A673 (cell line): ENCODE measurements at regions not wholly inside any gene's neighbourhood (a gene's known extent, or its start where the extent isn't known, plus 50 kb on each side); places are given as distances from the start of the nearest gene placed in this dataset.

ENCODE experiments used
- BruUV-seq: library from RNA; stranded (reverse); fragments of 400-500 nt; replicated peaks from 2 replicates; lab custom pipeline; 2021; lab: Mats Ljungman, UMichigan
- CTCF ChIA-PET: fragments of 300-600 bp; sonication (Branson Sonifier 250); formaldehyde crosslinking; loops from one replicate; lab custom pipeline; 2022; ENCODE audit warnings: antibody characterized with exemption; lab: Charles Lee
- POLR2A ChIA-PET: fragments of 300-600 bp; sonication (Branson Sonifier 250); formaldehyde crosslinking; loops from one replicate; lab custom pipeline; 2022; ENCODE audit warnings: antibody characterized with exemption; ENCODE audit not compliant: low non-redundant PET; lab: Charles Lee
- DNase-seq: peaks from one replicate; pipeline ENCODE4 v3.0.0-alpha.2; 2015; ENCODE audit warnings: low spot score
- H3K27ac ChIP-seq: fragments of 200-600 bp; sonication (generic); 2 replicates; pipeline ENCODE4 v1.5.1; 2016; ENCODE audit warnings: mixed run types, low read depth, mild to moderate bottlenecking, mixed read lengths, antibody characterized with exemption, low read length; ENCODE audit not compliant: poor library complexity, severe bottlenecking
- H3K27me3 ChIP-seq: fragments of 200-600 bp; sonication (generic); replicated peaks from 2 replicates; pipeline ENCODE4 v1.6.1; 2017; ENCODE audit warnings: mixed run types, low read depth, mild to moderate bottlenecking, mixed read lengths, antibody characterized with exemption, low read length; ENCODE audit not compliant: insufficient read depth, poor library complexity
- H3K36me3 ChIP-seq: fragments of 200-600 bp; sonication (generic); 2 replicates; pipeline ENCODE4 v1.6.1; 2016; ENCODE audit warnings: mixed run types, mild to moderate bottlenecking, mixed read lengths, antibody characterized with exemption, low read length; ENCODE audit not compliant: insufficient read depth, poor library complexity, severe bottlenecking
- H3K4me1 ChIP-seq: fragments of 200-600 bp; sonication (generic); 2 replicates; pipeline ENCODE4 v1.6.1; 2017; ENCODE audit warnings: mixed run types, mild to moderate bottlenecking, mixed read lengths, antibody characterized with exemption, low read length; ENCODE audit not compliant: insufficient read depth, poor library complexity, severe bottlenecking
- H3K4me3 ChIP-seq: fragments of 200-600 bp; sonication (generic); 2 replicates; pipeline ENCODE4 v1.5.1; 2016; ENCODE audit warnings: low read depth, mixed run types, mild to moderate bottlenecking, mixed read lengths, low read length; ENCODE audit not compliant: poor library complexity, severe bottlenecking
- H3K9me3 ChIP-seq: fragments of 200-600 bp; sonication (generic); 2 replicates; pipeline ENCODE4 v1.6.1; 2016; ENCODE audit warnings: mixed run types, low read depth, mild to moderate bottlenecking, mixed read lengths, antibody characterized with exemption, low read length; ENCODE audit not compliant: poor library complexity, severe bottlenecking
- CTCF ChIP-seq: fragments of 300-800, 200-600 bp; sonication (generic); conservative IDR thresholded peaks from 2 replicates; pipeline ENCODE4 v1.5.1; 2017; ENCODE audit warnings: low read depth, mild to moderate bottlenecking, antibody characterized with exemption, low read length, moderate library complexity, mixed read lengths
- EZH2 ChIP-seq: fragments of 200-600 bp; sonication (generic); IDR thresholded peaks from 2 replicates; pipeline ENCODE4 v1.6.1; 2017; ENCODE audit warnings: borderline replicate concordance, low read depth, mild to moderate bottlenecking, mixed read lengths, antibody characterized with exemption, low read length; ENCODE audit not compliant: poor library complexity, severe bottlenecking
- intact Hi-C: fragments of 100-400 bp; cut with micrococcal nuclease; formaldehyde crosslinking; loops from one replicate; pipeline ENCODE4 v1.10.0; 2022; ENCODE audit not compliant: unreplicated experiment

- intact Hi-C loops = no loop called here
- peaks cover 22% of the 10 kb centered on the region for H3K27me3 ChIP-seq
- ChIA-PET POLR2A (no interaction called here), CTCF (no interaction called here)
- DNase-seq = no peak
- no peak overlapping the region for H3K27ac ChIP-seq
- TF ChIP-seq EZH2 (no peak), CTCF (no peak)
- no peak overlapping the region for H3K4me3 ChIP-seq
- H3K4me1 ChIP-seq = no peaks in the 10 kb centered on the region
- H3K36me3 ChIP-seq = no peaks in the 10 kb centered on the region
- BruUV-seq = no TSS peak
- no peaks in the 10 kb centered on the region for H3K9me3 ChIP-seq
These were observed 144.4 kb upstream of the THUMPD2 start for GRCh38 chr2:39923455-39923854.

GRCh38 chr2:39922679-39923405, 143.8 kb upstream of the THUMPD2 start:
- Histone ChIP-seq H3K36me3 (no peaks in the 10 kb centered on the region), H3K4me3 (no peak overlapping the region), H3K27me3 (peaks cover 23% of the 10 kb centered on the region), H3K4me1 (no peaks in the 10 kb centered on the region), H3K27ac (no peak overlapping the region), H3K9me3 (no peaks in the 10 kb centered on the region)
- no peak for TF ChIP-seq EZH2
- TF ChIP-seq CTCF = no peak
- DNase-seq = no peak
- no TSS peak for BruUV-seq
- ChIA-PET POLR2A (no interaction called here), CTCF (no interaction called here)
- intact Hi-C loops = no loop called here

- no peak for DNase-seq
- H3K4me3 ChIP-seq = no peak overlapping the region
- no peak overlapping the region for H3K27ac ChIP-seq
- H3K27me3 ChIP-seq = peaks cover 37% of the 10 kb centered on the region
- H3K9me3 ChIP-seq = no peaks in the 10 kb centered on the region
- H3K4me1 ChIP-seq = no peaks in the 10 kb centered on the region
- no TSS peak for BruUV-seq
- no peaks in the 10 kb centered on the region for H3K36me3 ChIP-seq
- CTCF ChIA-PET = no interaction called here
- intact Hi-C loops = no loop called here
- POLR2A ChIA-PET = no interaction called here
- TF ChIP-seq CTCF (no peak), EZH2 (no peak)
These were observed 141.3 kb upstream of the THUMPD2 start for GRCh38 chr2:39920307-39920801.
